ENCODE measurements at regions not wholly inside any gene's neighbourhood (a gene's known extent, or its start where the extent isn't known, plus 50 kb on each side); places are given as distances from the start of the nearest gene placed in this dataset.

GRCh38 chr10:131446171-131446570 is 134.7 kb upstream of the TCERG1L start:
- Histone ChIP-seq H3K4me2 (ENCODE audit: low read length) (no peak overlapping the region), H3K9me2 (ENCODE audit: insufficient read depth, low read length) (no peaks in the 10 kb centered on the region)

GRCh38 chr10:131448171-131448570 is 136.7 kb upstream of the TCERG1L start:
- no peaks in the 10 kb centered on the region for H3K27me3 ChIP-seq (ENCODE audit: insufficient read depth, low read depth, low read length)
- no peak overlapping the region for H2AFZ ChIP-seq (ENCODE audit: low read depth, low read length)
- H3K36me3 ChIP-seq (ENCODE audit: insufficient read depth, low read length): no peaks in the 10 kb centered on the region
- no peaks in the 10 kb centered on the region for H4K20me1 ChIP-seq (ENCODE audit: insufficient read depth)
- no peak overlapping the region for H3K4me3 ChIP-seq (ENCODE audit: low read length)
- H3F3A ChIP-seq (ENCODE audit: insufficient read depth, low read length, poor library complexity, severe bottlenecking): no peaks in the 10 kb centered on the region
- H3K9me3 ChIP-seq (ENCODE audit: low read length): no peaks in the 10 kb centered on the region
- H3K4me2 ChIP-seq (ENCODE audit: low read length): no peak overlapping the region
- no peaks in the 10 kb centered on the region for H3K9me2 ChIP-seq (ENCODE audit: insufficient read depth, low read length)
- no peaks in the 10 kb centered on the region for H3K79me2 ChIP-seq (replicated peaks; ENCODE audit: insufficient read depth, low read length)
- no peak overlapping the region for H3K9ac ChIP-seq (ENCODE audit: low read length)
- no peak overlapping the region for H3K27ac ChIP-seq (ENCODE audit: low read length)
- TF ChIP-seq TAF1 (IDR thresholded peaks at IDR 0.05; ENCODE audit: low read depth): no peak
- TF ChIP-seq MXI1 (conservative IDR thresholded peaks at IDR 0.05; ENCODE audit: poor library complexity, severe bottlenecking): no peak
- no peak for TF ChIP-seq REST (IDR thresholded peaks at IDR 0.05; ENCODE audit: borderline replicate concordance)
- no peak for TF ChIP-seq SMC3 (conservative IDR thresholded peaks at IDR 0.05; ENCODE audit: poor library complexity)
- TF ChIP-seq EP300 (conservative IDR thresholded peaks at IDR 0.05; ENCODE audit: poor library complexity, severe bottlenecking): no peak
- no peak for TF ChIP-seq RAD21 (conservative IDR thresholded peaks at IDR 0.05)
- TF ChIP-seq POLR2AphosphoS5 (IDR thresholded peaks at IDR 0.05): no peak

More at GRCh38 chr10:131446171-131446570, 134.7 kb upstream of the TCERG1L start:
- Histone ChIP-seq H3K79me2 (replicated peaks; ENCODE audit: insufficient read depth, low read length) (no peaks in the 10 kb centered on the region), H3K27ac (ENCODE audit: low read length) (no peak overlapping the region), H3K36me3 (ENCODE audit: insufficient read depth, low read length) (no peaks in the 10 kb centered on the region), H4K20me1 (ENCODE audit: insufficient read depth) (no peaks in the 10 kb centered on the region), H3K9me3 (ENCODE audit: low read length) (no peaks in the 10 kb centered on the region), H3F3A (ENCODE audit: insufficient read depth, low read length, poor library complexity, severe bottlenecking) (no peaks in the 10 kb centered on the region), H2AFZ (ENCODE audit: low read depth, low read length) (no peak overlapping the region), H3K27me3 (ENCODE audit: insufficient read depth, low read depth, low read length) (no peaks in the 10 kb centered on the region), H3K4me3 (ENCODE audit: low read length) (no peak overlapping the region), H3K9ac (ENCODE audit: low read length) (no peak overlapping the region)
- TF ChIP-seq SMC3 (conservative IDR thresholded peaks at IDR 0.05; ENCODE audit: poor library complexity) (no peak), POLR2AphosphoS5 (IDR thresholded peaks at IDR 0.05) (no peak), EP300 (conservative IDR thresholded peaks at IDR 0.05; ENCODE audit: poor library complexity, severe bottlenecking) (no peak), EZH2 (IDR thresholded peaks at IDR 0.05; ENCODE audit: borderline replicate concordance, insufficient read depth, low read length, poor library complexity, severe bottlenecking) (no peak), MXI1 (conservative IDR thresholded peaks at IDR 0.05; ENCODE audit: poor library complexity, severe bottlenecking) (no peak), CTCF (IDR thresholded peaks at IDR 0.05; ENCODE audit: poor library complexity, severe bottlenecking) (no peak), RAD21 (conservative IDR thresholded peaks at IDR 0.05) (no peak), TAF1 (IDR thresholded peaks at IDR 0.05; ENCODE audit: low read depth) (no peak), REST (IDR thresholded peaks at IDR 0.05; ENCODE audit: borderline replicate concordance) (no peak)
